Psoas muscle (tissue), 7 donors: ENCODE measurements at regions not wholly inside any gene's neighbourhood (a gene's known extent, or its start where the extent isn't known, plus 50 kb on each side); places are given as distances from the start of the nearest gene placed in this dataset.

ENCODE experiments used
- ATAC-seq, 4 donors: fragments of 200-7000 bp; cut with Tn5 transposase; one replicate each; pipeline ENCODE4 v1.9.1; 2020; ENCODE audit warnings: moderate library complexity in 3 of 4, mild to moderate bottlenecking in 2 of 4
- DNase-seq, 2 donors: peaks; one replicate each; pipeline ENCODE4 v3.0.0-alpha.2; 2020
- H3K27ac ChIP-seq: fragments of 200-600 bp; one replicate; pipeline ENCODE4 v1.8.0; 2022
- H3K27me3 ChIP-seq, 3 donors: fragments of 200-600 bp in 1 of 3; one replicate each; pipeline versions ENCODE4 v1.6.1 to v1.8.0; 2013 to 2022; ENCODE audit warnings: low read length in 2 of 3, mild to moderate bottlenecking in 2 of 3, moderate library complexity in 1 of 3; ENCODE audit not compliant: insufficient read depth in 3 of 3
- H3K36me3 ChIP-seq, 2 donors: fragments of 200-600 bp in 1 of 2; one replicate each; pipeline versions ENCODE4 v1.6.1 to v1.8.0; 2013 to 2022; ENCODE audit warnings: low read depth in 1 of 2, mild to moderate bottlenecking in 1 of 2, moderate library complexity in 1 of 2; ENCODE audit not compliant: insufficient read depth in 1 of 2
- H3K4me1 ChIP-seq: fragments of 200-600 bp; one replicate; pipeline ENCODE4 v1.8.0; 2022
- H3K4me3 ChIP-seq: fragments of 200-600 bp; one replicate; pipeline ENCODE4 v1.8.0; 2022; ENCODE audit warnings: mild to moderate bottlenecking
- H3K9me3 ChIP-seq: fragments of 200-600 bp; one replicate; pipeline ENCODE4 v1.8.0; 2022
- CTCF ChIP-seq: fragments of 200-600 bp; IDR thresholded peaks from one replicate; pipeline ENCODE4 v1.8.0; 2022; ENCODE audit warnings: antibody characterized with exemption
- WGBS, 3 donors: extraction: QIAGEN DNeasy Blood & Tissue Kit; methylation state at CpG; one replicate each; pipeline versions ENCODE4 v1.1.6 to v1.1.7; 2013; 5-methylcytosine and 5-hydroxymethylcytosine counted together
- intact Hi-C, 2 donors: fragments of 100-400 bp; cut with DNase I; formaldehyde crosslinking; loops; one replicate each; pipeline versions ENCODE4 v1.11.0 to v1.14.2; 2022
- donor health status: healthy with polysubstance abuse.
- donor health status: DM: no; HTN: no; CAD: no; lungs with moderate emphysema.
- donor health status: Bipolar disorder and iron deficiency.
- donor health status: healthy.
- donor health status: DM: yes; HTN: yes; CAD: no.
- donor health status: DM: no; HTN: no; CAD: no.
- donor health status: DM: yes; HTN: yes; CAD: no.

- intact Hi-C loops, result no loop called here
- Histone ChIP-seq H3K27me3 (no peaks in the 10 kb centered on the region), H3K27ac (no peak overlapping the region), H3K36me3 (no peaks in the 10 kb centered on the region), H3K9me3 (no peaks in the 10 kb centered on the region), H3K4me1 (no peaks in the 10 kb centered on the region), H3K4me3 (no peak overlapping the region)
- 57 to 68% (median 65%) methylated on average over 1 of the region's 1 CpG for WGBS, 3 donors
- ATAC-seq, result no peak
- TF ChIP-seq CTCF, result no peak
- no peak for DNase-seq
Observed at GRCh38 chr7:82701949-82702348, 258.4 kb upstream of the CACNA2D1 start.

GRCh38 chr7:82700741-82701140, 257.2 kb upstream of the CACNA2D1 start:
- intact Hi-C loops, result no loop called here
- Histone ChIP-seq H3K27me3 (no peaks in the 10 kb centered on the region), H3K9me3 (no peaks in the 10 kb centered on the region), H3K36me3 (no peaks in the 10 kb centered on the region), H3K27ac (no peak overlapping the region), H3K4me1 (no peaks in the 10 kb centered on the region), H3K4me3 (no peak overlapping the region)
- no peak for ATAC-seq
- TF ChIP-seq CTCF, result no peak
- WGBS, 3 donors, result 65 to 74% (median 71%) methylated on average over 2 of the region's 2 CpGs
- no peak for DNase-seq

- no peak for TF ChIP-seq CTCF
- no peak overlapping the region for H3K4me3 ChIP-seq
Observed at GRCh38 chr7:82699773-82700186, 256.2 kb upstream of the CACNA2D1 start.

GRCh38 chr7:82697897-82698296, 254.3 kb upstream of the CACNA2D1 start:
- Histone ChIP-seq H3K4me3 (no peak overlapping the region), H3K27me3 (no peaks in the 10 kb centered on the region), H3K27ac (no peak overlapping the region), H3K36me3 (no peaks in the 10 kb centered on the region), H3K9me3 (no peaks in the 10 kb centered on the region), H3K4me1 (no peaks in the 10 kb centered on the region)
- intact Hi-C loops, result no loop called here
- ATAC-seq (no peak), DNase-seq (no peak)
- WGBS, 3 donors, result 82 to 87% (median 83%) methylated on average over 3 of the region's 3 CpGs
- TF ChIP-seq CTCF, result no peak

More at GRCh38 chr7:82699773-82700186, 256.2 kb upstream of the CACNA2D1 start:
- H3K9me3 ChIP-seq, result no peaks in the 10 kb centered on the region
- H3K4me1 ChIP-seq, result no peaks in the 10 kb centered on the region
- H3K27me3 ChIP-seq, result no peaks in the 10 kb centered on the region
- no peak overlapping the region for H3K27ac ChIP-seq
- H3K36me3 ChIP-seq, result no peaks in the 10 kb centered on the region
- no peak for ATAC-seq
- 75 to 81% (median 81%) methylated on average over 3 of the region's 3 CpGs for WGBS, 3 donors
- DNase-seq, result no peak
- intact Hi-C loops, result no loop called here

GRCh38 chr7:82696631-82697030, 253.1 kb upstream of the CACNA2D1 start:
- no peak for TF ChIP-seq CTCF
- H3K36me3 ChIP-seq, result no peaks in the 10 kb centered on the region
- H3K27me3 ChIP-seq, result no peaks in the 10 kb centered on the region
- no peaks in the 10 kb centered on the region for H3K4me1 ChIP-seq
- intact Hi-C loops, result no loop called here
- H3K9me3 ChIP-seq, result no peaks in the 10 kb centered on the region
- no peak for ATAC-seq
- H3K4me3 ChIP-seq, result no peak overlapping the region
- DNase-seq, result no peak
- H3K27ac ChIP-seq, result no peak overlapping the region
- 89 to 92% (median 91%) methylated on average over 3 of the region's 3 CpGs for WGBS, 3 donors
